COR-L47 (cell line): ENCODE measurements at regions not wholly inside any gene's neighbourhood (a gene's known extent, or its start where the extent isn't known, plus 50 kb on each side); places are given as distances from the start of the nearest gene placed in this dataset.

Experiments
- DNase-seq: peaks from one replicate; lab custom pipeline; 2025; lab: John Stamatoyannopoulos, UW

DNA sequence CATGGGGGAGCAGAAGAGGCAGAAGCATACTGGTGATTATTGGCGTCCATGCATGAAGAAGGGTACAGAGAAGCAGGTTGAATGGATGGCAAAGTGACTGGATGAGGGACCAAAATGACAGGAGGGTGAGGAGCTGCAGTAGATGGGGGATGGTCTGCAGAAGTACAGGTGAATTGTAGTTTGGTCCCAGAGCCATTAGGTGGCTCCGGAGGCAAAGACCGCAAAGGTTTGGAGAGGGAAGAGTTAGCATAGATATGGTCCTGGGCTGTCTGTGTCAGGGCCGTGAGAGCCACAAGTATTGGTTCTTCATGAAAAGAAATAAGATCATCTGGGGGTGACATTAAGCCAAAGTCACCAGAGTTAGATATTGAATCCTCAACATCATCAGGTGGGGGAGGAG, 59.0 kb upstream of the ZNF726 start:
- DNase-seq: peak; percentile 1

- DNase-seq: no peak
Observed at GRCh38 chr19:23851966-23852365, 62.7 kb upstream of the ZNF726 start.

DNA sequence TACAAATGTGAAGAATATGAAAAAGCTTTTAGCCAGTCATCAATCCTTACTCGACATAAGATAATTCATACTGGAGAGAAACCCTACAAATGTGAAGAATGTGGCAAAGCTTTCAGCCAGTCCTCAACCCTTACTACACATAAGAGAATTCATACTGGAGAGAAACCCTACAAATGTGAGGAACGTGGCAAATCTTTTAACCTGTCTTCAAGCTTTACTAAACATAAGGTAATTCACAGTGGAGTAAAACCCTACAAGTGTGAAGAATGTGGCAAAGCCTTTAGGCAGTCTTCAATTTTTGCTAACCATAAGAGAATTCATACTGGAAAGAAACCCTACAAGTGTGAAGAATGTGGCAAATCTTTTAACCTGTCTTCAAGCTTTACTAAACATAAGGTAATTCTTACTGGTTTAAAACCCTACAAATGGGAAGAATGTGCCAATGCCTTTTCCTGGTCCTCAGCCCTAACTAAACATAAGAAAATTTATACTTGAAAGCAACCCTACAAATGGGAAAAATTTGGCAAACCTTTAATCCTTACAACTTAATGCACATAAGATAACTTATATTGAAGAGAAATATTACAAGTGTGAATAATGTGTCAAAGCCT, 74.1 kb upstream of the ZNF681 start:
- no peak for DNase-seq

GRCh38 chr19:23823952-23824389, 65.3 kb upstream of the ZNF681 start:
- DNase-seq: no peak

DNA sequence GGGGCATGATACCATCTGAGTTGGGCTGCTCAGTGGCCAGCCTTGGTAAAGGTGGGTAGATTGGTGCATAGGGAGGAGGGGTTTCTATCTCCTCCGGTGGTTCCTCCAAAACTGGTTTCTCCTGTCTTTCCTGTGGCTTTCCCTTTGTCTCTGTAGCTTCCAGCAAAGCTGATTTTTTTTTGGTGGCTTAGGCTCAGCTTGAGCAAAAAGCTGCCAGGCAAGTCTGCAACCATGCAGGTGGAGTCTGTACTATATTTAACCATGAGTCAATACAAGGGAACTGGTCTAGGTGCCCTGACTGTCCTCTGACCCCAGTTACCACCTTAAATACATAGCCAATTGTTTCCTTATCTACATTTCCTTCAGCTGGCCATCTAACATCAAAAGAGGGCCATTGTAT, 64.0 kb upstream of the ZNF681 start:
- no peak for DNase-seq

DNA sequence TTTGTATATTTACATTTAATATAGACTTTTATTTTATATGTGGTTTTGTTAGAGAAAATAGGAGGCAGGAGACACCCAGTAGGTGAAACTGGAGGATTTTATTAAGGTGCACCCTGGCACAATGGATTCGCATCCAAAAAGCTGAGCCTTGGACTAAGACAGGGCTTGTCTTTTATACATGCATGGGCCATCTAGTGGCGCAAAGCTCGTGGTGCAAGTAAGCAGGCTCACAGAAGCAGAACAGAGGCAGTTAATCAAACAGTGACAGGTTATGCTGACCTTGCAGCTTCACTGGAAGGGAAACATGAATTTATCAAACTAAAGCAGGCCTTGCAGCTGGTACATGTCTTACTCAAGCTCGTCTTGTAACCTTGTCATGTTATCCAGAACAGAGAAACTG, 58.8 kb upstream of the ZNF681 start:
- DNase-seq: peak; percentile 15

DNA sequence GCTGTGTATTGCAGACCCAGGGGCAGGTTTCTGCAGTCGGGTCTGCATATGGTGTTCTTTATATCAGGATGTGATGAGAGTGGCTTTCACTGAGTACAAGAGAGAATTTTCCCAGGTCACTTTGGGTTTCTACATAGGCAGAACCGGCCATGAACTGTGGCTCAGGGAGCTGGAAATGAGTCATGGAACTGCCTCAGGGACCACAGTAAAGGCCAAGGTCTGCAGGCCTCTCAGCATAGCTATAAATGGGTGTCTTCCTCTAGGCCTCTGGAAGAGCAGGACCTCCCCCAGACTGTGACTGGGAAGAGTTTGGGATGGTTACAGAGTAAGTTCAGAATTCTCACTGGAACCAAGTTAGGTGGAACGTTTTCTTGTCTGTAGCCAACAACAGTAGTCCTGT, 51.8 kb upstream of the ZNF681 start:
- no peak for DNase-seq
